ENCODE measurements at regions not wholly inside any gene's neighbourhood (a gene's known extent, or its start where the extent isn't known, plus 50 kb on each side); places are given as distances from the start of the nearest gene placed in this dataset.

DNA sequence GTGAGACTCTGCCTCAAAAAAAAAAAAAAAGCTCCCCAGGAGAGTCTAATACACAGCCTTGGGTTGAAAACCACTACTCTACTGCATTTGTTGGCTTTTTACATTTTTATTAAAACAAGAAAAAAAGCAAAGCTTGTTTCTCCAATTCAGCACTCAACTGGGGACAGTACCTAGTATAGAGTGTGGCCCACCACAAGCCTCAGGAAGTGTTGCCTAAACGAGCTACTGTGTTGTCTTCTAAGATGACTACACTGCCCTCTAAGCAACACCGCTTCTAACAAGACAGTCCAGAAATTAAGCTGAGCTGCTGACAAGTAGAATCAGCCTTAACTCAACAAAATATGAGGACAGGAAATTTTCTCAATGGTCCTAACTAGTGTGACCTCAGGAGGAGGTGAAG, 522.2 kb downstream of the FGF9 start:
- ATAC-seq (no peak), DNase-seq (no peak)
- peaks cover 3% of the 10 kb centered on the region for H3K4me1 Mint-ChIP-seq
- H3K36me3 Mint-ChIP-seq (ENCODE audit: low read depth): no peaks in the 10 kb centered on the region
- H3K9me3 ChIP-seq (ENCODE audit: control insufficient read depth, low read length, poor library complexity, severe bottlenecking): no peaks in the 10 kb centered on the region
- no peaks in the 10 kb centered on the region for H3K27me3 Mint-ChIP-seq
- H3K4me3 Mint-ChIP-seq: no peak overlapping the region
- no peak overlapping the region for H3K27ac Mint-ChIP-seq

DNA sequence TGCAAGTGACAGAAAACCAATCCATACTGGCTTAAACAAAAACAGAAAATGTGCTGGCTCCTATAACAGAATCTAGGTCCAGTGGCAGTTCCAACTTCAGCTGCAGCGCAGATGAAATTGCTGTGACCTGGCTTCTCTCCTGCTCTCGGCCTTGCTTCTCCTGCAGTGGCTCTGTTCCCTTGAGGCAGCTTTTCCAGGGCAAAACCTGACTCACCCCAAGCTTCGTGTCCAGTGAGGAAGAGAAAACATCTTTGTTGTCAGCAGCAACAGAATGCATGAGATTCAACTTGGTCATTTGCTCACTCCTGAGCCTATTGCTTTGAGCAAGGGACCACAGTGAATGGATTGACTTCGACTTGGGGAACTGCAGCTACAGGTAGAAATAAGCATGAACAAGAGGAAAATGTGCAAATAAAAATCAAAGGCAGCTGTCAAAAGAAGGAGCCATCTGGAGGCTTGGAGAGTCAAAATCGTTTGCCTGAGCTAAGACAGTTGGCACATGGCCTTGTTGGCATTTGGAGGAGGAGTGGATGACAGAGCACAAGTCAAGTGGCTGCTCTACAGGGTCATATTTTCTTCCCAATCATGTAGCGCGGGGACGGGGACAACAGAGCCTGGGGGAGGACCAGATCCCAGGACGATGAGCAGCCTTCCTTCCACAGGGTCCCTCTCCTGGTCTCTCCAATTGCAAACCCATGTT, 523.4 kb downstream of the FGF9 start:
- ATAC-seq: no peak
- Mint-ChIP-seq H3K27me3 (no peaks in the 10 kb centered on the region), H3K36me3 (ENCODE audit: low read depth) (no peaks in the 10 kb centered on the region), H3K4me3 (no peak overlapping the region), H3K27ac (no peak overlapping the region), H3K4me1 (peaks cover 3% of the 10 kb centered on the region)
- no peak for DNase-seq
- H3K9me3 ChIP-seq (ENCODE audit: control insufficient read depth, low read length, poor library complexity, severe bottlenecking): no peaks in the 10 kb centered on the region

DNA sequence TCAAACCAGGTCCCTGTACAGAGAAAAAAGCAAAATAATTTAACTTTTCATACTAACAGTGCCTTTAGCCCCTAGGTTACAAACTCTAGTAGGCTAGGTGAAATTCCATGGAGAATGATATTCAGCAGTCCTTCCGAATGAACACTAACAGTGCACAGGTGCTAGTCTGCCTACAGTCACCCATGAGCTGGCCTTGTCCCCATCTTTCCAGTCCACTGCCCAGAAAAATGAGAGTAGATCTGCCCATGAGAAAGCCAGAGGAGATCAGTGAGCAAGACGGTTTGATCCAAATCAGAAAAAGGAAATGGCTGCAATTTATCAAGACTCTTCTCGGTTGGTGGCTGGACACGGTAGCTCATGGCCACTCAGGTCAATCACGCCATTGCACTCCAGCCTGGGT, 524.9 kb downstream of the FGF9 start:
- no peak for DNase-seq
- Mint-ChIP-seq H3K36me3 (ENCODE audit: low read depth) (no peaks in the 10 kb centered on the region), H3K4me3 (no peak overlapping the region), H3K4me1 (peaks cover 3% of the 10 kb centered on the region), H3K27me3 (no peaks in the 10 kb centered on the region), H3K27ac (no peak overlapping the region)
- no peak for ATAC-seq
- no peaks in the 10 kb centered on the region for H3K9me3 ChIP-seq (ENCODE audit: control insufficient read depth, low read length, poor library complexity, severe bottlenecking)

DNA sequence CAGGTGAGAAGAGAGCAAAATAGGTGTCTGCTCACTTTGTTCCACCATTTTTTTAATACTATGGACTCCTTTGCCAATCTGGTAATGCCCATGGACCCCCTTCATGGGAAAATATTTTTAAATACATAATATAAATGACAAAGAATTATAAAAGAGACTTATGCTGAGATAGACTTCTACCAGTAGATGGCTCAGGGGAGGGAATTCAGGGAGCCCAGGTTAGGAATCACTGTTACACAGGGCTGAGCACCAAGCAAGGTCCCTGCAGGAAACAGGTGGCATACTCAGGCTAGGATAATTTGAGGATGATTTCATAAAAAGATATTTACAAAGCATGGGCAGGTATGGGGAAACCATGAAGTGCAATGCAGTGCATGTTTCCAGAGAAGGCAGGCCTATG, 525.9 kb downstream of the FGF9 start:
- DNase-seq: no peak
- no peak for ATAC-seq
- H3K27me3 Mint-ChIP-seq: no peaks in the 10 kb centered on the region
- no peaks in the 10 kb centered on the region for H3K9me3 ChIP-seq (ENCODE audit: control insufficient read depth, low read length, poor library complexity, severe bottlenecking)
- no peaks in the 10 kb centered on the region for H3K36me3 Mint-ChIP-seq (ENCODE audit: low read depth)
- H3K4me3 Mint-ChIP-seq: no peak overlapping the region
- H3K27ac Mint-ChIP-seq: no peak overlapping the region
- peaks cover 3% of the 10 kb centered on the region for H3K4me1 Mint-ChIP-seq

DNA sequence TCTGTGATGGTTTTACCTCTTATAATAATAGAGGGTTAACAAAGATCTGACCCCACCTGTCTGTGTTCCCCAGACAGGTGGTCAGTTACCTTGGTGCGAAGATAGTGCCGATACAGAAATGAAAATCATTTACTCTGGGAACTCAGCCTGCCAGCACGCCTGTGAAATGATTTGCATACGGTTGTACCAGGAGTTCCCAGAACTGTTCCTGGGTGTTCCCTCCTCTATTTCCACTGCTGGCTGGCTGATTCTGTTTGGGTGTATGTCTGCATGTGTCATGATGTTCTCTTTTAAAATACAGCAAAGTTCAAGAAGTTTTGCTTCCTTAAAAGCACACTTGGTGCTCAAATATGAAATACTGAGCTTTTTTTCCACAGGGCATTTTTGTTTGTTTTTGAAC, 527.1 kb downstream of the FGF9 start:
- no peak overlapping the region for H3K4me3 Mint-ChIP-seq
- no peaks in the 10 kb centered on the region for H3K27me3 Mint-ChIP-seq
- H3K27ac Mint-ChIP-seq: no peak overlapping the region
- peaks cover 3% of the 10 kb centered on the region for H3K4me1 Mint-ChIP-seq
- ATAC-seq (no peak), DNase-seq (no peak)
- H3K9me3 ChIP-seq (ENCODE audit: control insufficient read depth, low read length, poor library complexity, severe bottlenecking): no peaks in the 10 kb centered on the region
- H3K36me3 Mint-ChIP-seq (ENCODE audit: low read depth): no peaks in the 10 kb centered on the region

DNA sequence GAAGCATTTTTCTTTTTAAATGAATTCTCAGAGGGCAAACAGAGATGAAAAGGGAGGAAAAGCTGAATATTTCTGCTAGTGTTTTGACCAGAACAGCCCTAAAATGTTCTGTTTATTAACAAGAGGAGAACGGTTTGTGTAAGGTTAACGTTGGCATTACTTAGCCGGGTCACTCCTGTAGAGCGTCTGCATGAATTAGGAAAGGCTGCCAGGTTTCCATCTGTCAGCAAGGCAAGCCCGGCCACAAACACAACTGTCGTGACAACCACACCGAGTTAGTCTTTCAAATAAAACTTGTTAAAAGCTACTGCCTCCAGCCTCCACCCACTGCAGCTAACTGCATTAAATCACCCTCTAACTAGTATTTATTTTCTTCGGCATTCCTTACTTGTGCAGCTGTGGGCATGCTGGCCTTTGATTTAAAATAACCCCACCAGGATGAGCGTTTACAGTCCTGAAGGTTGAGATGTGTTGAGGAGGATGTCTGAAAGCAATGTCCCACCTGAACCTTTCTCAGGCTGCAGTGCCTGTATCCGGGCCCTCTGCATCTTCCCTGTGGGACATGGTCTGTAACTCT, 527.9 kb downstream of the FGF9 start:
- Mint-ChIP-seq H3K36me3 (ENCODE audit: low read depth) (no peaks in the 10 kb centered on the region), H3K4me3 (no peak overlapping the region), H3K27ac (no peak overlapping the region), H3K4me1 (no peaks in the 10 kb centered on the region), H3K27me3 (no peaks in the 10 kb centered on the region)
- H3K9me3 ChIP-seq (ENCODE audit: control insufficient read depth, low read length, poor library complexity, severe bottlenecking): no peaks in the 10 kb centered on the region
- ATAC-seq (no peak), DNase-seq (no peak)

DNA sequence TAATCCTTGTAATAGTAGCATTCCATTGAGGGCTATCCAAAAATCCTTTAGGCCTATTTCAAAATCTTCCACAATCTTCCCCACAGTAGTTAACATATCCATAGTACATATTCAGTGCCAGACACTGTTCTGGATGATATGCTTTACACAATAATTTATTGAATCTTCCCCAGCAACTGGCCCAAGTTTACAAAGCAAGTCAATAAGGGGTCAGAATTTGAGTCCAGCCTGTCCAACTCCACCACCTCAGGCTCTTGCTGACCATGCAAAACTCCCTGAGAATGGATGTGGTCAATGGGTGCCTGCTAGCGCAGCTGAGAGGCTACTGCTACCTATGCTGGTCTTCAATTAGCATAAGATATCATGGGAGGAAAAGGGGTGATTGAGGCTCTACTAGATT, 529.6 kb downstream of the FGF9 start:
- H3K9me3 ChIP-seq (ENCODE audit: control insufficient read depth, low read length, poor library complexity, severe bottlenecking): no peaks in the 10 kb centered on the region
- Mint-ChIP-seq H3K36me3 (ENCODE audit: low read depth) (no peaks in the 10 kb centered on the region), H3K27ac (no peak overlapping the region), H3K27me3 (no peaks in the 10 kb centered on the region), H3K4me1 (no peaks in the 10 kb centered on the region), H3K4me3 (no peak overlapping the region)
- ATAC-seq (no peak), DNase-seq (no peak)

DNA sequence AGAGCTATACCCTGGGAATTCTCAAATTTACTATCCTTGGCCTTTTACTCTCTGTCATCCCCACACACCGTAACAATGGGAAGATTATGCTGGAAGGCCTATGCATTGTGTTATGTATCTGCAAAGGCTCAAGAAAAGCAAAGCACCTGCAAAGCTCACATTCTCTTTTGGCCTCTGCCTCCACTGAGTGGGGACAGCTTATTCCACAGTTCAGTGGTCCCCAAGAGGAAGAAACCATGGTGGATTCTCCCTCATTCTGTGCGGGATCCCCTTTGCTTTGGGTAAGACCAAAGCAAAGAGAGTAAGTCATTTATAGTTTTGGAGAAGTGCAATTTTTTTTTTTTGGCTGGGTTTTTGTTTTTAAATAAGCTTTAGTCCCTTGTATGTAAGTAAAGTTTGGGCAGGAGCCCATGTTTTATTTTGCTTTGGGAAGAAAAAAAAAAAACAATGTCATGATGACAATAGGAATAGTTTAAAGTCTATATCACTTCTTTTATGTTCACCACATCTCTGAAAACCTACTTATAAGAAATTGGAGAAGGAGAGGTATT, 530.6 kb downstream of the FGF9 start:
- DNase-seq (no peak), ATAC-seq (no peak)
- Mint-ChIP-seq H3K27ac (no peak overlapping the region), H3K36me3 (ENCODE audit: low read depth) (no peaks in the 10 kb centered on the region), H3K27me3 (no peaks in the 10 kb centered on the region), H3K4me1 (no peaks in the 10 kb centered on the region), H3K4me3 (no peak overlapping the region)
- no peaks in the 10 kb centered on the region for H3K9me3 ChIP-seq (ENCODE audit: control insufficient read depth, low read length, poor library complexity, severe bottlenecking)

DNA sequence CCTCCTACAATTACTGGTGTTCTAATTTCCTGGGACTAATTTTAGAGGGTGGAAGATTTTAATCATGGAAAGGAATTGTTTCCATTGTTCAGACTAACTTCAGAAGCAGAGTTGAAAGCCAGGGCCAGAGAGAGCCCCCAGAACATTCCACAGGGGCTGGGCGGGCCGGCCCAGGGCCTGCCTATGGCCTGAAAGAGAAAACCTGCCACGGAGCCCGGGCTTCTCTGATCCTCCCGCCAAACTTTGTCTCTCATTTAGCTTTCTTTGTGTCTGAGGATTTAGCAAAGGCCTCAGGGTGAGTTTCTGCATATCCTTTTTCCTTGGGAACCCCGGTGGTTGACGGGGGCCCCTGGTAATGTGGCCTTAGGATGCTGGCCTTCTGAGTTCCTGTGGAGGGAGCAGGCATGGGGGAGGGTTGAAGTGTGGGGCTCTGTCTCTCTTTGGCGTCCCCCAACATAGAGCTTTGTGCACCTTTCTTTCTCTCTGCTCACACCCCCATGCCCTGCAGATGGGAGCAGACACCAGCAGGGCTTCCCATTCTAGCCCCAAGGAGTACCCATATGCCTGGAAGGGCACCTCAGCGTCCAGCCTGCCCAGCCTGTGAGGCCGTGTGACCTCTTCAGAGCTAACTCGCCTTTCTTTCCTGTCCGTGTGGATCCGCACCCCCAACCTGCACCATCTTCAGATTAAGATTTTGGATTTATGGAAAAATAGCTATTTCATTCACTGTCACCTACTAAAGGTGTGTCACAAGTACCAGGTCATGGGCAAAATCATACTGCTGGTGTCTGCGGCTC, 539.5 kb downstream of the FGF9 start:
- DNase-seq (no peak), ATAC-seq (no peak)
- no peaks in the 10 kb centered on the region for H3K27me3 Mint-ChIP-seq
- H3K4me3 Mint-ChIP-seq: no peak overlapping the region
- H3K27ac Mint-ChIP-seq: no peak overlapping the region
- H3K9me3 ChIP-seq (ENCODE audit: control insufficient read depth, low read length, poor library complexity, severe bottlenecking): no peaks in the 10 kb centered on the region
- peaks cover 4% of the 10 kb centered on the region for H3K36me3 Mint-ChIP-seq (ENCODE audit: low read depth)
- H3K4me1 Mint-ChIP-seq: peaks cover 16% of the 10 kb centered on the region

DNA sequence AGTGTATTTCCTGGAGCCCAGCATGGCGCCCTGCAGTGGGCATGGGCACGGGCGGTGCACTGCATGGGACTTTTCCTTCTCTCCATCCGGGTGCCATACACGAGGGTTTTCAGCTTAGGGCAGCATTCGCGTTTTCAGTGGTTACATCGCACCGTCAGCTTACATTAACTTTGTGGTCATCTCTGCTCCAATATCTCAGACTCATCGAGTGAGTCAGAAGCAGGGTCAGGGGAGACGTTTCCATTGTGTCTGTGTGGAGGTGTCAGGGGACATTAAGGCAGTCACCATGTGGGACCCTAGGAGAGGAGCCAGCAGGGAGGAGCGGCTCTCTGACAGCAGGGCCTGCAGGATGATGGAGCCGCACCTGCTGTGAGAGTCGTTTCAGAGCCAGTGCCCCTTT, 541.0 kb downstream of the FGF9 start:
- H3K4me1 Mint-ChIP-seq: peaks cover 16% of the 10 kb centered on the region
- DNase-seq: no peak
- peaks cover 4% of the 10 kb centered on the region for H3K36me3 Mint-ChIP-seq (ENCODE audit: low read depth)
- H3K27me3 Mint-ChIP-seq: no peaks in the 10 kb centered on the region
- H3K27ac Mint-ChIP-seq: no peak overlapping the region
- no peaks in the 10 kb centered on the region for H3K9me3 ChIP-seq (ENCODE audit: control insufficient read depth, low read length, poor library complexity, severe bottlenecking)
- H3K4me3 Mint-ChIP-seq: no peak overlapping the region
- ATAC-seq: no peak

DNA sequence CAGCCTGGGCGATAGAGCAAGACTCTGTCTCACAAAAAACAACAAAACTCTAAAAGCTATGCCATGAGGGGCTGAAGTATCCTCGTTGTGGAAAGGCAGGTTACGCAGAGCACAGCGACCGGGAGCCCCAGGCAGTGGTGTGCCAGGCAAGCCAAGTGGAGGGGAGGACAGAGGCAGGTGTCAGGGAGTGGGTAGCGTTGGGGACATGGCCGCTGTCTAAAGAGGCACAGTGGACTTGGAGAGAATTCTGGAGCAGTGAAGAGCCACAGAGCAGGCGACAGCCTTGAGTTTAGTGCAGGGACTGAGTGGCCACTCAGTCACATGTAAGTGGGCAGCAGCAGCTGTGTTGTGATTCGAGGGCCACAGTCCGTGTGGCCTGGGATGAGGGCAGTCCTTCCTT, 541.7 kb downstream of the FGF9 start:
- Mint-ChIP-seq H3K27ac (no peak overlapping the region), H3K36me3 (ENCODE audit: low read depth) (no peaks in the 10 kb centered on the region), H3K4me1 (peaks cover 10% of the 10 kb centered on the region), H3K4me3 (no peak overlapping the region), H3K27me3 (no peaks in the 10 kb centered on the region)
- ATAC-seq (no peak), DNase-seq (no peak)
- H3K9me3 ChIP-seq (ENCODE audit: control insufficient read depth, low read length, poor library complexity, severe bottlenecking): no peaks in the 10 kb centered on the region

DNA sequence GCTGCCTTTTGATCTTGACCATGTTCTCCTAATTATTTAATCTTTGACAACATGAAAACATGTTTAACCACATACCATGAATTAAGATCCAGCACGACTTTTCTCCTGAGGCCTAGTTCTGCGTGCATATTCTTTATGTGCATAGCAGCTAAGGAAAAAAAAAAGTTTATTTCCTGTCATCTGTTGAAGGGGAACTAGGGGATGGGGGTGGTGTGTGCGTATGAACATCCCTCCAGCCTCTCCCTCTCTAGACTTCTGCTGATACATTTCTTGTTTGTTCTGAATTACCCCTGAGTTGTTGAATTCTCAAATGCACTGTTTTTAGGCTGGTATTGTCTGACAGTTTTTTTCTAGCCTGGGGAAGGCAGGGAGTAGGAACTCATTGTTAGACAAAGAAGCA, 543.3 kb downstream of the FGF9 start:
- DNase-seq (no peak), ATAC-seq (no peak)
- Mint-ChIP-seq H3K4me3 (no peak overlapping the region), H3K36me3 (ENCODE audit: low read depth) (no peaks in the 10 kb centered on the region), H3K4me1 (peaks cover 9% of the 10 kb centered on the region), H3K27ac (no peak overlapping the region), H3K27me3 (no peaks in the 10 kb centered on the region)
- no peaks in the 10 kb centered on the region for H3K9me3 ChIP-seq (ENCODE audit: control insufficient read depth, low read length, poor library complexity, severe bottlenecking)

DNA sequence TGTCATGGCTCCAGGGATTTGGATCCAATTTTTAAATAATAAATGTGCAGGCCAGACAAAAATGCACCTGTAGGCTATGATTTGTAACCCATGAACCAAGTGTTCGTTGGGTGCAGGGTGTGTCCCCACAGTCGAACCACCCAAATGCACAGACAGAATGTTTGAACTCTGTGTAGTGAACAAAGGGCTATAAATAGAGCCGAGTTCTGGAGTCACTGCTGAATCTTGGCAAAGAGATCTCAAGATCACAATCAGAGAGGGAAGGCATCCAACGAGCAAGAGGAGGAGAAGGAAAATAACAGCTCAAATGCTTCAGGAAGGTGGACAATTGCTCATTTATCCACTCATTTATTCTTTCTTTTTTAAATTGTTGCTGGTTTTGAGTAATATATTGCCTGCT, 547.9 kb downstream of the FGF9 start:
- ATAC-seq (no peak), DNase-seq (no peak)
- H3K4me3 Mint-ChIP-seq: no peak overlapping the region
- H3K36me3 Mint-ChIP-seq (ENCODE audit: low read depth): no peaks in the 10 kb centered on the region
- no peaks in the 10 kb centered on the region for H3K27me3 Mint-ChIP-seq
- H3K4me1 Mint-ChIP-seq: peaks cover 9% of the 10 kb centered on the region
- H3K27ac Mint-ChIP-seq: peak overlapping the region; percentile 24
- H3K9me3 ChIP-seq (ENCODE audit: control insufficient read depth, low read length, poor library complexity, severe bottlenecking): no peaks in the 10 kb centered on the region
